Keratinocyte (primary cell): ENCODE measurements at regions not wholly inside any gene's neighbourhood (a gene's known extent, or its start where the extent isn't known, plus 50 kb on each side); places are given as distances from the start of the nearest gene placed in this dataset.

Source experiments
- DNase-seq: peaks from one replicate; pipeline ENCODE4 v3.0.0-alpha.2; 2011; ENCODE audit warnings: low read depth, missing footprints, low spot score
- FAIRE-seq: peaks from 2 replicates; lab custom pipeline; 2011; peaks lifted over from hg19 to GRCh38; lab: Jason Lieb, UNC
- H2AFZ ChIP-seq: 2 replicates; pipeline ENCODE4 v1.6.0; 2012; ENCODE audit warnings: low read length, control low read depth, inconsistent platforms; ENCODE audit not compliant: control insufficient read depth
- H3K27ac ChIP-seq: 2 replicates; pipeline ENCODE4 v1.5.1; 2011; ENCODE audit warnings: low read length; ENCODE audit not compliant: control insufficient read depth, insufficient read depth
- H3K27me3 ChIP-seq: 3 replicates; pipeline ENCODE4 v1.6.0; 2011; ENCODE audit warnings: low read length; ENCODE audit not compliant: control insufficient read depth, insufficient read depth; ENCODE audit errors: extremely low read depth
- H3K36me3 ChIP-seq, 2 experiments: 2 replicates in 1 of 2; 3 replicates in 1 of 2; pipeline ENCODE4 v1.5.1; 2011; ENCODE audit warnings: low read length in 2 of 2, mild to moderate bottlenecking in 1 of 2; ENCODE audit not compliant: control insufficient read depth in 2 of 2, insufficient read depth in 2 of 2; ENCODE audit errors: extremely low read depth in 1 of 2
- H3K4me1 ChIP-seq: 3 replicates; pipeline ENCODE4 v1.5.1; 2011; ENCODE audit warnings: low read length; ENCODE audit not compliant: control insufficient read depth, insufficient read depth; ENCODE audit errors: extremely low read depth
- H3K4me2 ChIP-seq: 3 replicates; pipeline ENCODE4 v1.6.0; 2011; ENCODE audit warnings: low read depth, low read length; ENCODE audit not compliant: control insufficient read depth, insufficient read depth; ENCODE audit errors: extremely low read depth
- H3K4me3 ChIP-seq, 3 experiments: fragments of 200-600 bp in 1 of 3; sonication (generic) in 1 of 3; 2 replicates in 2 of 3; 3 replicates in 1 of 3; pipeline ENCODE4 v1.5.1; 2011 to 2016; ENCODE audit warnings: low read length in 3 of 3, mild to moderate bottlenecking in 3 of 3, control low read depth in 2 of 3, inconsistent platforms in 1 of 3, low read depth in 1 of 3, mixed read lengths in 1 of 3, mixed run types in 1 of 3, moderate library complexity in 1 of 3; ENCODE audit not compliant: control insufficient read depth in 2 of 3, insufficient read depth in 2 of 3; ENCODE audit errors: extremely low read depth in 1 of 3
- H3K79me2 ChIP-seq: 2 replicates; pipeline ENCODE4 v1.6.0; 2012; ENCODE audit warnings: low read length; ENCODE audit not compliant: control insufficient read depth, insufficient read depth
- H3K9ac ChIP-seq: 3 replicates; pipeline ENCODE4 v1.6.0; 2011; ENCODE audit warnings: low read length; ENCODE audit not compliant: control insufficient read depth, insufficient read depth; ENCODE audit errors: extremely low read depth
- H3K9me1 ChIP-seq: 3 replicates; pipeline ENCODE4 v1.6.0; 2011; ENCODE audit warnings: low read length; ENCODE audit not compliant: control insufficient read depth, insufficient read depth; ENCODE audit errors: extremely low read depth
- H3K9me3 ChIP-seq: 2 replicates; pipeline ENCODE4 v1.5.1; 2012; ENCODE audit warnings: low read depth, low read length; ENCODE audit not compliant: control insufficient read depth
- H4K20me1 ChIP-seq: 3 replicates; pipeline ENCODE4 v1.6.0; 2011; ENCODE audit warnings: low read length; ENCODE audit not compliant: control insufficient read depth, insufficient read depth; ENCODE audit errors: extremely low read depth
- CTCF ChIP-seq, 3 experiments: IDR thresholded peaks in 1 of 3; conservative IDR thresholded peaks in 1 of 3; optimal IDR thresholded peaks in 1 of 3; 2 replicates in 2 of 3; 3 replicates in 1 of 3; pipeline versions ENCODE3 to v1.5.1; 2011; ENCODE audit warnings: low read length in 3 of 3, mild to moderate bottlenecking in 3 of 3, moderate library complexity in 2 of 3, control low read depth in 1 of 3, inconsistent platforms in 1 of 3; ENCODE audit not compliant: insufficient read depth in 2 of 3; ENCODE audit errors: extremely low read depth in 1 of 3
- EZH2 ChIP-seq: IDR thresholded peaks from one replicate; pipeline ENCODE4 v1.6.1; 2012; ENCODE audit warnings: inconsistent platforms, mild to moderate bottlenecking, low read length, moderate library complexity
- dilution Hi-C: fragments of 300-500 bp; cut with MboI; formaldehyde crosslinking; loops from one replicate; pipeline ENCODE4 v1.7.0; 2020; ENCODE audit warnings: low sequenced_read_pairs; ENCODE audit not compliant: extremely low pct_ligation_motif_present

GRCh38 chr5:89844548-89844947 is 565.0 kb downstream of the CETN3 start:
- Histone ChIP-seq H3K79me2 (no peaks in the 10 kb centered on the region), H3K27ac (no peak overlapping the region), H3K4me3 (no peak overlapping the region), H3K36me3 (no peaks in the 10 kb centered on the region), H3K4me1 (no peaks in the 10 kb centered on the region), H4K20me1 (no peaks in the 10 kb centered on the region), H3K4me2 (no peak overlapping the region), H3K9me3 (no peaks in the 10 kb centered on the region), H3K9ac (no peak overlapping the region), H2AFZ (no peak overlapping the region), H3K9me1 (no peaks in the 10 kb centered on the region), H3K27me3 (no peaks in the 10 kb centered on the region)
- TF ChIP-seq CTCF (optimal IDR thresholded peaks at IDR 0.05 in 1 of 3, IDR thresholded peaks at IDR 0.05 in 1 of 3, conservative IDR thresholded peaks at IDR 0.05 in 1 of 3; ENCODE audit: extremely low read depth in 1 of 3, insufficient read depth in 2 of 3, low read length in 3 of 3) (peak in 1 of 3 experiments; percentile 7), EZH2 (no peak)
- FAIRE-seq, result no peak
- DNase-seq, result no peak
- dilution Hi-C loops, result no loop called here

- H3K9ac ChIP-seq, result no peak overlapping the region
- dilution Hi-C loops, result no loop called here
Observed at GRCh38 chr5:89842531-89842930, 567.0 kb downstream of the CETN3 start.

More at GRCh38 chr5:89842531-89842930, 567.0 kb downstream of the CETN3 start:
- Histone ChIP-seq H3K9me1 (no peaks in the 10 kb centered on the region), H3K36me3 (no peaks in the 10 kb centered on the region), H3K4me1 (no peaks in the 10 kb centered on the region), H3K9me3 (no peaks in the 10 kb centered on the region), H3K79me2 (no peaks in the 10 kb centered on the region), H3K27me3 (no peaks in the 10 kb centered on the region), H3K4me2 (no peak overlapping the region), H3K4me3 (no peak overlapping the region), H3K27ac (no peak overlapping the region), H4K20me1 (no peaks in the 10 kb centered on the region), H2AFZ (no peak overlapping the region)
- no peak for FAIRE-seq
- TF ChIP-seq EZH2 (no peak), CTCF (optimal IDR thresholded peaks at IDR 0.05 in 1 of 3, IDR thresholded peaks at IDR 0.05 in 1 of 3, conservative IDR thresholded peaks at IDR 0.05 in 1 of 3; ENCODE audit: extremely low read depth in 1 of 3, insufficient read depth in 2 of 3, low read length in 3 of 3) (no peak)
- DNase-seq, result no peak
